NCI-H2227 treated with DMSO at 0.1 percent for 48 hours (cell line): ENCODE measurements at regions not wholly inside any gene's neighbourhood (a gene's known extent, or its start where the extent isn't known, plus 50 kb on each side); places are given as distances from the start of the nearest gene placed in this dataset.

Experiments
- DNase-seq: peaks from one replicate; lab custom pipeline; 2025; lab: John Stamatoyannopoulos, UW

- DNase-seq: no peak
These were observed 237.1 kb upstream of the TLE4 start for GRCh38 chr9:79334711-79335110.

- DNase-seq: no peak
These were observed 235.8 kb upstream of the TLE4 start for GRCh38 chr9:79335987-79336386.

- no peak for DNase-seq
These were observed 230.2 kb upstream of the TLE4 start for GRCh38 chr9:79341561-79341960.

- no peak for DNase-seq
These were observed 225.3 kb upstream of the TLE4 start for GRCh38 chr9:79346350-79347020.

- DNase-seq: no peak
These were observed 219.4 kb upstream of the TLE4 start for GRCh38 chr9:79352322-79352721.

GRCh38 chr9:79353856-79354520 lies 217.8 kb upstream of the TLE4 start:
- no peak for DNase-seq

- DNase-seq: no peak
These were observed 214.6 kb upstream of the TLE4 start for GRCh38 chr9:79357194-79357593.

- no peak for DNase-seq
These were observed 214.1 kb upstream of the TLE4 start for GRCh38 chr9:79357616-79358015.

- no peak for DNase-seq
These were observed 211.1 kb upstream of the TLE4 start for GRCh38 chr9:79360387-79361347.

GRCh38 chr9:79362100-79363081 lies 209.4 kb upstream of the TLE4 start:
- no peak for DNase-seq

- DNase-seq: no peak
These were observed 202.1 kb upstream of the TLE4 start for GRCh38 chr9:79369676-79370075.

- no peak for DNase-seq
These were observed 200.5 kb upstream of the TLE4 start for GRCh38 chr9:79371301-79371700.

GRCh38 chr9:79371948-79372555 lies 199.7 kb upstream of the TLE4 start:
- DNase-seq: no peak

- DNase-seq: no peak
These were observed 194.4 kb upstream of the TLE4 start for GRCh38 chr9:79377339-79377855.

GRCh38 chr9:79378107-79378506 lies 193.7 kb upstream of the TLE4 start:
- DNase-seq: no peak

- no peak for DNase-seq
These were observed 189.7 kb upstream of the TLE4 start for GRCh38 chr9:79382044-79382443.

GRCh38 chr9:79382458-79382857 lies 189.3 kb upstream of the TLE4 start:
- DNase-seq: no peak

GRCh38 chr9:79383096-79383495 lies 188.7 kb upstream of the TLE4 start:
- no peak for DNase-seq

GRCh38 chr9:79384091-79384490 lies 187.7 kb upstream of the TLE4 start:
- DNase-seq: no peak

- no peak for DNase-seq
These were observed 187.3 kb upstream of the TLE4 start for GRCh38 chr9:79384501-79384900.
